ENCODE measurements at regions not wholly inside any gene's neighbourhood (a gene's known extent, or its start where the extent isn't known, plus 50 kb on each side); places are given as distances from the start of the nearest gene placed in this dataset.
"Not testable (repeated sequence)": the region's sequence is repeated elsewhere in the genome, so short reads cannot be mapped to it uniquely, and the experiment has no call there.

GRCh38 chr22:48403521-48404403 lies 1423.9 kb downstream of the BRD1 start:
- H3K36me3 ChIP-seq: no peaks in the 10 kb centered on the region
- no peak for DNase-seq
- WGBS, 3 donors: 47 to 53% (median 51%) methylated on average over 22 of the region's 22 CpGs
- H3K27me3 ChIP-seq: no peaks in the 10 kb centered on the region
- H3K27ac ChIP-seq: no peak overlapping the region
- H3K4me3 ChIP-seq: no peak overlapping the region
- intact Hi-C loops (cut with DNase I): no loop called here
- H3K4me1 ChIP-seq (ENCODE audit: insufficient read depth): no peaks in the 10 kb centered on the region
- no peaks in the 10 kb centered on the region for H3K9me3 ChIP-seq
- TF ChIP-seq CTCF (IDR thresholded peaks at IDR 0.05): no peak
- TF ChIP-seq POLR2A (IDR thresholded peaks at IDR 0.05): no peak
- no peak for TF ChIP-seq EP300 (IDR thresholded peaks at IDR 0.05)

- DNase-seq: no peak
- TF ChIP-seq EP300 (IDR thresholded peaks at IDR 0.05) (no peak), CTCF (IDR thresholded peaks at IDR 0.05) (no peak), POLR2A (IDR thresholded peaks at IDR 0.05) (no peak)
- Histone ChIP-seq H3K27ac (no peak overlapping the region), H3K4me1 (ENCODE audit: insufficient read depth) (no peaks in the 10 kb centered on the region), H3K27me3 (no peaks in the 10 kb centered on the region), H3K36me3 (no peaks in the 10 kb centered on the region), H3K4me3 (no peak overlapping the region), H3K9me3 (no peaks in the 10 kb centered on the region)
- intact Hi-C loops (cut with DNase I): no loop called here
- WGBS, 3 donors: 92 to 93% (median 93%) methylated on average over 21 of the region's 21 CpGs
These were observed 1425.1 kb downstream of the BRD1 start for GRCh38 chr22:48402591-48403031.

GRCh38 chr22:48401523-48401922 lies 1426.2 kb downstream of the BRD1 start:
- 97 to 100% (median 100%) methylated on average over 1 of the region's 1 CpG for WGBS, 3 donors
- DNase-seq; H3K36me3 ChIP-seq; H3K9me3 ChIP-seq; H3K4me1 ChIP-seq (ENCODE audit: insufficient read depth); H3K4me3 ChIP-seq; intact Hi-C loops (cut with DNase I); H3K27me3 ChIP-seq; H3K27ac ChIP-seq: not testable (repeated sequence)

- Histone ChIP-seq H3K4me1 (ENCODE audit: insufficient read depth) (no peaks in the 10 kb centered on the region), H3K4me3 (no peak overlapping the region), H3K9me3 (no peaks in the 10 kb centered on the region), H3K27ac (no peak overlapping the region), H3K36me3 (no peaks in the 10 kb centered on the region), H3K27me3 (no peaks in the 10 kb centered on the region)
- 88 to 94% (median 89%) methylated on average over 11 of the region's 11 CpGs for WGBS, 3 donors
- DNase-seq: no peak
- TF ChIP-seq POLR2A (IDR thresholded peaks at IDR 0.05) (no peak), EP300 (IDR thresholded peaks at IDR 0.05) (no peak), CTCF (IDR thresholded peaks at IDR 0.05) (no peak)
- intact Hi-C loops (cut with DNase I): no loop called here
These were observed 1429.3 kb downstream of the BRD1 start for GRCh38 chr22:48398181-48398905.
